Endodermal cell (in vitro differentiated cells): ENCODE measurements at regions not wholly inside any gene's neighbourhood (a gene's known extent, or its start where the extent isn't known, plus 50 kb on each side); places are given as distances from the start of the nearest gene placed in this dataset.

Experiments used
- DNase-seq: peaks from one replicate; pipeline ENCODE4 v3.0.0-alpha.2; 2017
- H3K27ac ChIP-seq: 2 replicates; pipeline ENCODE4 v1.5.1; 2013; ENCODE audit warnings: mild to moderate bottlenecking, low read depth, low read length, moderate library complexity
- H3K27me3 ChIP-seq: 2 replicates; pipeline ENCODE4 v1.6.1; 2013; ENCODE audit warnings: mild to moderate bottlenecking, low read length, moderate library complexity; ENCODE audit not compliant: insufficient read depth, control insufficient read depth, poor library complexity, severe bottlenecking
- H3K36me3 ChIP-seq: 2 replicates; pipeline ENCODE4 v1.7.0; 2013; ENCODE audit warnings: mild to moderate bottlenecking, low read length, moderate library complexity; ENCODE audit not compliant: control insufficient read depth, insufficient read depth
- H3K4me1 ChIP-seq: one replicate; pipeline ENCODE4 v1.7.0; 2013; ENCODE audit warnings: low read length; ENCODE audit not compliant: control insufficient read depth, insufficient read depth
- H3K4me3 ChIP-seq: 2 replicates; pipeline ENCODE4 v1.5.1; 2013; ENCODE audit warnings: mild to moderate bottlenecking, low read length, moderate library complexity
- H3K9ac ChIP-seq: 2 replicates; pipeline ENCODE4 v1.6.1; 2013; ENCODE audit warnings: mild to moderate bottlenecking, low read length, moderate library complexity; ENCODE audit not compliant: poor library complexity, severe bottlenecking; ENCODE audit errors: extremely low read depth
- H3K9me3 ChIP-seq: 2 replicates; pipeline ENCODE4 v1.6.1; 2013; ENCODE audit warnings: mild to moderate bottlenecking, low read length, moderate library complexity; ENCODE audit not compliant: control insufficient read depth
- H3K27ac Mint-ChIP-seq: 2 replicates; pipeline ENCODE4 v1.8.0; 2020; ENCODE audit warnings: mixed read lengths
- H3K27me3 Mint-ChIP-seq: 2 replicates; pipeline ENCODE4 v1.8.0; 2021; ENCODE audit warnings: mild to moderate bottlenecking, mixed read lengths; ENCODE audit not compliant: insufficient read depth
- H3K36me3 Mint-ChIP-seq: 2 replicates; pipeline ENCODE4 v1.8.0; 2020; ENCODE audit warnings: low read depth, mixed read lengths
- H3K4me1 Mint-ChIP-seq: 2 replicates; pipeline ENCODE4 v1.8.0; 2020; ENCODE audit warnings: mixed read lengths
- H3K4me3 Mint-ChIP-seq: 2 replicates; pipeline ENCODE4 v1.8.0; 2020; ENCODE audit warnings: mild to moderate bottlenecking, moderate library complexity, mixed read lengths
- H3K9me3 Mint-ChIP-seq: 2 replicates; pipeline ENCODE4 v1.8.0; 2020; ENCODE audit warnings: mild to moderate bottlenecking, mixed read lengths
- WGBS, 2 experiments: methylation state at CpG; one replicate each; pipeline versions ENCODE4 v1.1.5 to v1.1.7; 2013; ENCODE audit warnings: missing lambda C conversion rate in 2 of 2, mixed read lengths in 1 of 2; ENCODE audit not compliant: insufficient coverage in 1 of 2, insufficient read length in 1 of 2; 5-methylcytosine and 5-hydroxymethylcytosine counted together
- TF ChIP-seq, protein P1 (sequence below): fragments of 200-600 bp; sonication (generic); conservative IDR thresholded peaks from 2 replicates; pipeline ENCODE4 v1.5.0; 2021; ENCODE audit warnings: antibody characterized with exemption, mild to moderate bottlenecking

DNA sequence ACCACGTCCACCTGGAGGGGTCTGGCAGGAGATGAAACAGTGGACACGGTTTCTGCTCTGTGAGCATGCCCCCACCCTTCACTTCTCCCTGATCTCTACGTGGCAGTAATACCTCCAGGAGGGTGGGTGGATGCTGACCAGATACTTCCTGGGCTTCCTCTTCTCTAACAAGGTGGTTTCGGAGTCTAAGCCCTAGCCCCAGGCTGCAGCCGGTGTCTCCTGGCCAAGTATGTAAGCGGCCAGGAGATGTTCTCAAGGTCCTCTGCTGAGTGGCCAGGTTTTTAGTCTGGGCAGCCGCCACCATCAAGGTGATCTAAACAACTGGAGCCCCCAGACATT, 101.8 kb upstream of the ASB18 start:
- Histone ChIP-seq H3K4me1 (peaks cover 4% of the 10 kb centered on the region), H3K27ac (no peak overlapping the region), H3K4me3 (no peak overlapping the region), H3K9me3 (no peaks in the 10 kb centered on the region), H3K36me3 (no peaks in the 10 kb centered on the region), H3K27me3 (no peaks in the 10 kb centered on the region), H3K9ac (no peak overlapping the region)
- no peak overlapping the region for H3K27ac Mint-ChIP-seq
- DNase-seq, result no peak
- H3K36me3 Mint-ChIP-seq, result peaks cover 10% of the 10 kb centered on the region
- H3K9me3 Mint-ChIP-seq, result no peaks in the 10 kb centered on the region
- TF ChIP-seq, protein P1, sequence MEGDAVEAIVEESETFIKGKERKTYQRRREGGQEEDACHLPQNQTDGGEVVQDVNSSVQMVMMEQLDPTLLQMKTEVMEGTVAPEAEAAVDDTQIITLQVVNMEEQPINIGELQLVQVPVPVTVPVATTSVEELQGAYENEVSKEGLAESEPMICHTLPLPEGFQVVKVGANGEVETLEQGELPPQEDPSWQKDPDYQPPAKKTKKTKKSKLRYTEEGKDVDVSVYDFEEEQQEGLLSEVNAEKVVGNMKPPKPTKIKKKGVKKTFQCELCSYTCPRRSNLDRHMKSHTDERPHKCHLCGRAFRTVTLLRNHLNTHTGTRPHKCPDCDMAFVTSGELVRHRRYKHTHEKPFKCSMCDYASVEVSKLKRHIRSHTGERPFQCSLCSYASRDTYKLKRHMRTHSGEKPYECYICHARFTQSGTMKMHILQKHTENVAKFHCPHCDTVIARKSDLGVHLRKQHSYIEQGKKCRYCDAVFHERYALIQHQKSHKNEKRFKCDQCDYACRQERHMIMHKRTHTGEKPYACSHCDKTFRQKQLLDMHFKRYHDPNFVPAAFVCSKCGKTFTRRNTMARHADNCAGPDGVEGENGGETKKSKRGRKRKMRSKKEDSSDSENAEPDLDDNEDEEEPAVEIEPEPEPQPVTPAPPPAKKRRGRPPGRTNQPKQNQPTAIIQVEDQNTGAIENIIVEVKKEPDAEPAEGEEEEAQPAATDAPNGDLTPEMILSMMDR, result no peak
- H3K4me3 Mint-ChIP-seq, result no peak overlapping the region
- WGBS, 2 experiments, result 93 to 98% methylated on average over 4 to 7 of the region's 7 CpGs
- no peaks in the 10 kb centered on the region for H3K27me3 Mint-ChIP-seq
- H3K4me1 Mint-ChIP-seq, result peaks cover 11% of the 10 kb centered on the region

DNA sequence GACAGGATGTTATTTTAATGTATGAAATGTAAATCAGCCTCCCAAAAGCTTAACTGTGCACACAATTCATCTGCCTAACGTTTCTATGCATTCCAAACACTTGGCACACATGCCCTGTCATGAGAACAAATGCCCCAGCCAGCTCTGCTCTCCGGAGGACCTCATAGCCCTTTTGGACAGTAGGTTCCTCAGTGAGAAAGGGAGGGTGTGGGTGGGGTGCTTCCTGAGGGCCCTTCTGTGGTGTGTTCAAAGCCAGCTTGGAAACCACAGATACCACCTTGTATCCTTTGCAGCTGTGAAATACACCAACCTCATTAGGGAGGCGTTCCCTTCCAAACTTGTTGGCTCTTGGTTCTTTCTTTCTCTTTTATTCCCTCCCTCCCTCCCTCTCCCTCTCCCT, 102.2 kb upstream of the ASB18 start:
- Mint-ChIP-seq H3K4me1 (peaks cover 12% of the 10 kb centered on the region), H3K27ac (no peak overlapping the region), H3K27me3 (no peaks in the 10 kb centered on the region), H3K9me3 (no peaks in the 10 kb centered on the region), H3K36me3 (peaks cover 10% of the 10 kb centered on the region), H3K4me3 (no peak overlapping the region)
- no peak for DNase-seq
- Histone ChIP-seq H3K4me1 (peaks cover 4% of the 10 kb centered on the region), H3K36me3 (no peaks in the 10 kb centered on the region), H3K27me3 (no peaks in the 10 kb centered on the region), H3K4me3 (no peak overlapping the region), H3K27ac (no peak overlapping the region), H3K9me3 (no peaks in the 10 kb centered on the region), H3K9ac (no peak overlapping the region)
- WGBS, 2 experiments, result 80 to 97% methylated on average over 1 to 3 of the region's 3 CpGs
- TF ChIP-seq, protein P1, result no peak

DNA sequence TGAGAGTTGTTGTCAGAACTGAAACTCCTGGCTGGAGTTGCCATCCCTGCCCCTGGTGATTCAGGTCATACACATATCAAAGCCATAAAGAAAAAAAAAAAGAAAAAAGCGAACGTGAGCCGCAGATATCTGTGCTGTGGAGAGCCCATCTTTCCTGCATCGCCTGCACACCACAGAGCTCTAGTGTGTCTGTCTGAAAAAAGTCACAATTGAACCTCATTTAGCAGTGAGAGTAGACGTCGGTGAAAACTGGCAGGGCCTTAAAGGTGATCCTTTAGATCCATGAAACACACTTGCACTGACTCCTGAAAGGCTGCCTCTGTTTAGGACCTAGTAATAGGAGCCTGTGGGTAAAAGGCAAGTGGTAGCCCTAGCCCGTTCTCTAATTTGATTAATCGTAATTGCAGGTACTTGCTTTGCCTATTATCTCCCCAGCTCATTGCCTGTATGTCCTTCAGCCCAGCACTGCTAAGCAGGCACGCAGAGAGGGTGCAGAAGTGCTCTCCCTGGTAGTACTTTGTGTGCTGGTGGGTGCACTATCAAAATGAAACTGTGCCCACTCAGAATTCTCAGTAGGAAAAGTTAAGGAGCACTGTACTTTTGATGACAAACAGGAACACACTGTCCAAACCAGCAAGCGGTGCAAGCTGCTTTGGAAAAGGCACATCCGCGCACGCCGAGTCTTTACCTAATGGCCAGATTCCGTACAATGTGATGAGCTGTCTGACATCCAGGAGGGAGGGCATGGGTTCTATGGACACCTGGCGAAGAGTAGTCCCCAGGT, 103.5 kb upstream of the ASB18 start:
- 93 to 95% methylated on average over 15 to 16 of the region's 16 CpGs for WGBS, 2 experiments
- H3K4me3 ChIP-seq, result no peak overlapping the region
- H3K27me3 Mint-ChIP-seq, result no peaks in the 10 kb centered on the region

More for the DNA sequence above, 103.5 kb upstream of the ASB18 start:
- Histone ChIP-seq H3K9me3 (no peaks in the 10 kb centered on the region), H3K27ac (no peak overlapping the region), H3K9ac (no peak overlapping the region), H3K27me3 (no peaks in the 10 kb centered on the region), H3K4me1 (peaks cover 4% of the 10 kb centered on the region), H3K36me3 (no peaks in the 10 kb centered on the region)
- H3K27ac Mint-ChIP-seq, result no peak overlapping the region
- no peak overlapping the region for H3K4me3 Mint-ChIP-seq
- DNase-seq, result no peak
- H3K4me1 Mint-ChIP-seq, result peaks cover 12% of the 10 kb centered on the region
- TF ChIP-seq, protein P1, result no peak
- H3K36me3 Mint-ChIP-seq, result peaks cover 8% of the 10 kb centered on the region
- no peaks in the 10 kb centered on the region for H3K9me3 Mint-ChIP-seq
